Gastrocnemius medialis (tissue), 4 donors: ENCODE measurements at regions not wholly inside any gene's neighbourhood (a gene's known extent, or its start where the extent isn't known, plus 50 kb on each side); places are given as distances from the start of the nearest gene placed in this dataset.

Source experiments
- CTCF ChIP-seq, 5 experiments: fragments of 450-650 bp in 3 of 5; fragments of 200-600 bp in 2 of 5; sonication (generic) in 2 of 5; IDR thresholded peaks in 4 of 5; conservative IDR thresholded peaks in 1 of 5; 1 replicate in 4 of 5; 2 replicates in 1 of 5; pipeline ENCODE4 v1.5.1; 2016 to 2019; ENCODE audit warnings: antibody characterized with exemption in 5 of 5, mild to moderate bottlenecking in 3 of 5, moderate library complexity in 3 of 5
- POLR2A ChIP-seq, 2 donors: fragments of 450-650 bp; IDR thresholded peaks; one replicate each; pipeline ENCODE4 v1.6.1; 2017; ENCODE audit warnings: antibody characterized with exemption in 2 of 2, mild to moderate bottlenecking in 2 of 2, moderate library complexity in 2 of 2

GRCh38 chrX:113353134-113353533, 512.5 kb upstream of the AMOT start:
- no peak for TF ChIP-seq CTCF (IDR thresholded peaks at IDR 0.05 in 4 of 5, conservative IDR thresholded peaks at IDR 0.05 in 1 of 5)
- TF ChIP-seq POLR2A (IDR thresholded peaks at IDR 0.05) = no peak
